ENCODE measurements at regions not wholly inside any gene's neighbourhood (a gene's known extent, or its start where the extent isn't known, plus 50 kb on each side); places are given as distances from the start of the nearest gene placed in this dataset.

- no peaks in the 10 kb centered on the region for H3K4me1 ChIP-seq (ENCODE audit: control insufficient read depth, insufficient read depth, low read length)
- H3K9me3 ChIP-seq (ENCODE audit: control insufficient read depth, low read length): no peaks in the 10 kb centered on the region
- H3K9ac ChIP-seq (ENCODE audit: extremely low read depth, low read length, poor library complexity, severe bottlenecking): no peak overlapping the region
- no peak for DNase-seq
- Mint-ChIP-seq H3K27me3 (ENCODE audit: insufficient read depth) (no peaks in the 10 kb centered on the region), H3K27ac (no peak overlapping the region), H3K4me3 (no peak overlapping the region), H3K4me1 (no peaks in the 10 kb centered on the region), H3K9me3 (no peaks in the 10 kb centered on the region), H3K36me3 (ENCODE audit: low read depth) (no peaks in the 10 kb centered on the region)
- H3K36me3 ChIP-seq (ENCODE audit: control insufficient read depth, insufficient read depth, low read length): no peaks in the 10 kb centered on the region
- WGBS, 2 experiments (ENCODE audit: insufficient coverage in 1 of 2, insufficient read length in 1 of 2): 80 to 95% methylated on average over 1 to 2 of the region's 2 CpGs
- H3K27ac ChIP-seq (ENCODE audit: low read depth, low read length): no peak overlapping the region
- no peaks in the 10 kb centered on the region for H3K27me3 ChIP-seq (ENCODE audit: control insufficient read depth, insufficient read depth, low read length, poor library complexity, severe bottlenecking)
- H3K4me3 ChIP-seq (ENCODE audit: low read length): no peak overlapping the region
- no peak for TF ChIP-seq CTCF (conservative IDR thresholded peaks at IDR 0.05)
These were observed 248.5 kb upstream of the TGFBR2 start for GRCh38 chr3:30357897-30358296.

GRCh38 chr3:30358871-30359270 lies 247.5 kb upstream of the TGFBR2 start:
- H3K4me1 ChIP-seq (ENCODE audit: control insufficient read depth, insufficient read depth, low read length): no peaks in the 10 kb centered on the region
- no peak overlapping the region for H3K9ac ChIP-seq (ENCODE audit: extremely low read depth, low read length, poor library complexity, severe bottlenecking)
- Mint-ChIP-seq H3K9me3 (no peaks in the 10 kb centered on the region), H3K4me3 (no peak overlapping the region), H3K27ac (no peak overlapping the region), H3K4me1 (no peaks in the 10 kb centered on the region), H3K27me3 (ENCODE audit: insufficient read depth) (no peaks in the 10 kb centered on the region), H3K36me3 (ENCODE audit: low read depth) (no peaks in the 10 kb centered on the region)
- H3K36me3 ChIP-seq (ENCODE audit: control insufficient read depth, insufficient read depth, low read length): no peaks in the 10 kb centered on the region
- no peaks in the 10 kb centered on the region for H3K27me3 ChIP-seq (ENCODE audit: control insufficient read depth, insufficient read depth, low read length, poor library complexity, severe bottlenecking)
- no peak for DNase-seq
- no peaks in the 10 kb centered on the region for H3K9me3 ChIP-seq (ENCODE audit: control insufficient read depth, low read length)
- no peak overlapping the region for H3K27ac ChIP-seq (ENCODE audit: low read depth, low read length)
- no peak for TF ChIP-seq CTCF (conservative IDR thresholded peaks at IDR 0.05)
- no peak overlapping the region for H3K4me3 ChIP-seq (ENCODE audit: low read length)
- 95% methylated on average over 3 of the region's 3 CpGs; no CpG with 5 or more reads in 1 of the 2 experiments for WGBS, 2 experiments (ENCODE audit: insufficient coverage in 1 of 2, insufficient read length in 1 of 2)

- Histone ChIP-seq H3K9me3 (ENCODE audit: control insufficient read depth, low read length) (no peaks in the 10 kb centered on the region), H3K36me3 (ENCODE audit: control insufficient read depth, insufficient read depth, low read length) (no peaks in the 10 kb centered on the region), H3K9ac (ENCODE audit: extremely low read depth, low read length, poor library complexity, severe bottlenecking) (no peak overlapping the region), H3K27me3 (ENCODE audit: control insufficient read depth, insufficient read depth, low read length, poor library complexity, severe bottlenecking) (no peaks in the 10 kb centered on the region), H3K4me3 (ENCODE audit: low read length) (no peak overlapping the region), H3K4me1 (ENCODE audit: control insufficient read depth, insufficient read depth, low read length) (peaks cover 5% of the 10 kb centered on the region), H3K27ac (ENCODE audit: low read depth, low read length) (no peak overlapping the region)
- no peak for DNase-seq
- Mint-ChIP-seq H3K4me3 (no peak overlapping the region), H3K27ac (no peak overlapping the region), H3K4me1 (peaks cover 16% of the 10 kb centered on the region), H3K36me3 (ENCODE audit: low read depth) (no peaks in the 10 kb centered on the region), H3K9me3 (peaks cover 4% of the 10 kb centered on the region), H3K27me3 (ENCODE audit: insufficient read depth) (no peaks in the 10 kb centered on the region)
- no peak for TF ChIP-seq CTCF (conservative IDR thresholded peaks at IDR 0.05)
These were observed 237.4 kb upstream of the TGFBR2 start for GRCh38 chr3:30368978-30369377.

Measured in endodermal cell (in vitro differentiated cells).